DND-41 (cell line): ENCODE measurements at regions not wholly inside any gene's neighbourhood (a gene's known extent, or its start where the extent isn't known, plus 50 kb on each side); places are given as distances from the start of the nearest gene placed in this dataset.

Experiments used
- ATAC-seq: fragments of 200-7000 bp; cut with Tn5 transposase; 3 replicates; pipeline ENCODE4 v1.9.1; 2021; ENCODE audit warnings: low read depth; ENCODE audit not compliant: insufficient read depth
- DNase-seq: peaks from one replicate; pipeline ENCODE4 v3.0.0-alpha.2; 2020
- H2AFZ ChIP-seq: 2 replicates; pipeline ENCODE4 v1.6.0; 2012; ENCODE audit warnings: low read depth, low read length
- H3K27ac ChIP-seq: 2 replicates; pipeline ENCODE4 v1.5.1; 2012; ENCODE audit warnings: low read length, inconsistent platforms
- H3K27me3 ChIP-seq: fragments of 200-600 bp; sonication (generic); 2 replicates; pipeline ENCODE4 v1.6.0; 2012; ENCODE audit warnings: low read length, mild to moderate bottlenecking, inconsistent platforms; ENCODE audit not compliant: insufficient read depth, poor library complexity
- H3K36me3 ChIP-seq: 2 replicates; pipeline ENCODE4 v1.5.1; 2012; ENCODE audit warnings: low read length, inconsistent platforms; ENCODE audit not compliant: insufficient read depth
- H3K4me1 ChIP-seq: 2 replicates; pipeline ENCODE4 v1.5.1; 2012; ENCODE audit warnings: mild to moderate bottlenecking, low read length; ENCODE audit not compliant: insufficient read depth
- H3K4me2 ChIP-seq: 2 replicates; pipeline ENCODE4 v1.6.0; 2012; ENCODE audit warnings: mild to moderate bottlenecking, moderate library complexity, low read length, inconsistent platforms; ENCODE audit not compliant: insufficient read depth
- H3K4me3 ChIP-seq, 2 experiments: fragments of 200-600 bp in 1 of 2; shearing (Covaris generic) in 1 of 2; 2 replicates each; pipeline ENCODE4 v1.5.1; 2012 to 2016; ENCODE audit warnings: inconsistent platforms in 2 of 2, low read length in 2 of 2, mild to moderate bottlenecking in 2 of 2, low read depth in 1 of 2, moderate library complexity in 1 of 2
- H3K79me2 ChIP-seq: 2 replicates; pipeline ENCODE4 v1.6.0; 2012; ENCODE audit warnings: low read length, inconsistent platforms; ENCODE audit not compliant: insufficient read depth
- H3K9ac ChIP-seq: 2 replicates; pipeline ENCODE4 v1.6.0; 2012; ENCODE audit warnings: low read depth, mild to moderate bottlenecking, inconsistent platforms, low read length, moderate library complexity
- H3K9me3 ChIP-seq: 2 replicates; pipeline ENCODE4 v1.5.1; 2012; ENCODE audit warnings: low read length, moderate library complexity, mild to moderate bottlenecking, inconsistent platforms; ENCODE audit not compliant: insufficient read depth, severe bottlenecking
- H4K20me1 ChIP-seq: 2 replicates; pipeline ENCODE4 v1.6.0; 2012; ENCODE audit warnings: low read length; ENCODE audit not compliant: insufficient read depth
- EZH2 ChIP-seq: IDR thresholded peaks from 3 replicates; pipeline ENCODE4 v1.6.1; 2012; ENCODE audit warnings: borderline replicate concordance, low read depth, mild to moderate bottlenecking, moderate library complexity, low read length, inconsistent platforms; ENCODE audit not compliant: severe bottlenecking
- TF ChIP-seq, protein P1 (sequence below): IDR thresholded peaks from 2 replicates; pipeline ENCODE4 v1.5.1; 2012; ENCODE audit warnings: borderline replicate concordance, low read length, moderate library complexity, mild to moderate bottlenecking; ENCODE audit not compliant: poor library complexity, severe bottlenecking; ENCODE audit errors: extremely low read depth

DNA sequence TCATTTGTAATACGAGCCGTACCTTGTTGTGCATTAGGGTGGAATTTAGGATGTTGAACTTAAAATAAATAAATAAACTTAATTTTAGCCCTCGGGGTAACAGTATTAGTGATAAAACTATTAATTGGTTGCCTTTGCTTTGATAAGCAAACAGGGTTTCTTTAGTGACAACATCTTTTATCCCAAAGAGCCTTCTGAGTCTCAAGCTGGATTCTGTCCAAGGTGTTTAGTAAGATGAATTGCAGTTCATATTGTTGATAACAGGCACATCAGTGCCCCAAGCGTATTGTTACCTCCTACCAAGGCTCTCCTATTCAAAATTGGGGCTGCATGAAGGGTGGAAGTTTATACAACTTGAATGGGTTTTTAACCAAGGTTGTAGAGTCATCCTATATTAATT, 144.4 kb upstream of the CELF2 start:
- H3K9me3 ChIP-seq = no peaks in the 10 kb centered on the region
- H3K4me3 ChIP-seq = no peak overlapping the region
- ATAC-seq = no peak
- no peaks in the 10 kb centered on the region for H3K36me3 ChIP-seq
- H3K4me2 ChIP-seq = no peak overlapping the region
- no peak overlapping the region for H2AFZ ChIP-seq
- TF ChIP-seq, protein P1, sequence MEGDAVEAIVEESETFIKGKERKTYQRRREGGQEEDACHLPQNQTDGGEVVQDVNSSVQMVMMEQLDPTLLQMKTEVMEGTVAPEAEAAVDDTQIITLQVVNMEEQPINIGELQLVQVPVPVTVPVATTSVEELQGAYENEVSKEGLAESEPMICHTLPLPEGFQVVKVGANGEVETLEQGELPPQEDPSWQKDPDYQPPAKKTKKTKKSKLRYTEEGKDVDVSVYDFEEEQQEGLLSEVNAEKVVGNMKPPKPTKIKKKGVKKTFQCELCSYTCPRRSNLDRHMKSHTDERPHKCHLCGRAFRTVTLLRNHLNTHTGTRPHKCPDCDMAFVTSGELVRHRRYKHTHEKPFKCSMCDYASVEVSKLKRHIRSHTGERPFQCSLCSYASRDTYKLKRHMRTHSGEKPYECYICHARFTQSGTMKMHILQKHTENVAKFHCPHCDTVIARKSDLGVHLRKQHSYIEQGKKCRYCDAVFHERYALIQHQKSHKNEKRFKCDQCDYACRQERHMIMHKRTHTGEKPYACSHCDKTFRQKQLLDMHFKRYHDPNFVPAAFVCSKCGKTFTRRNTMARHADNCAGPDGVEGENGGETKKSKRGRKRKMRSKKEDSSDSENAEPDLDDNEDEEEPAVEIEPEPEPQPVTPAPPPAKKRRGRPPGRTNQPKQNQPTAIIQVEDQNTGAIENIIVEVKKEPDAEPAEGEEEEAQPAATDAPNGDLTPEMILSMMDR = no peak
- TF ChIP-seq EZH2 = no peak
- no peak overlapping the region for H3K9ac ChIP-seq
- H3K4me1 ChIP-seq = no peaks in the 10 kb centered on the region
- H4K20me1 ChIP-seq = no peaks in the 10 kb centered on the region
- peaks cover 3% of the 10 kb centered on the region for H3K27me3 ChIP-seq
- no peaks in the 10 kb centered on the region for H3K79me2 ChIP-seq
- DNase-seq = no peak
- H3K27ac ChIP-seq = no peak overlapping the region

DNA sequence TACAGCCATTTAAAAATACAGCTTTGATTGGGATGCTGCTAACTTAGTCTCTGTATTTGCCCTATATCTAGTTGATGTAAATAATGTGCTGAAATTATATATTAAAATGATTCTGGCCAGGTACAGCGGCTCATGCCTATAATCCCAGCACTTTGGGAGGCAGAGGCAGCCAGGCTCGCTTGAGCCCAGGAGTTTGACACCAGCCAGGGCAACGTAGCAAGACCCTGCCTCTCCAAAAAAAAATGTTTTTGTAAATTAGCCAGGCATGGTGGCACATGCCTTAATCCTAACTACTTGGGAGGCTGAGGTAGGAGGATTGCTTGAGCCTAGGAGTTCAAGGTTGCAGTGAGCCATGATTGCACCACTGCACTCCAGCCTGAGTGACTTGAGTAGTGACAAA, 143.8 kb upstream of the CELF2 start:
- H3K79me2 ChIP-seq = no peaks in the 10 kb centered on the region
- DNase-seq (no peak), ATAC-seq (no peak)
- H3K4me1 ChIP-seq = no peaks in the 10 kb centered on the region
- H3K27me3 ChIP-seq = peaks cover 3% of the 10 kb centered on the region
- H4K20me1 ChIP-seq = no peaks in the 10 kb centered on the region
- no peak overlapping the region for H3K4me2 ChIP-seq
- no peaks in the 10 kb centered on the region for H3K9me3 ChIP-seq
- H2AFZ ChIP-seq = no peak overlapping the region
- H3K4me3 ChIP-seq = no peak overlapping the region
- H3K27ac ChIP-seq = no peak overlapping the region
- no peaks in the 10 kb centered on the region for H3K36me3 ChIP-seq
- no peak overlapping the region for H3K9ac ChIP-seq
- TF ChIP-seq, protein P1 = no peak
- TF ChIP-seq EZH2 = no peak

DNA sequence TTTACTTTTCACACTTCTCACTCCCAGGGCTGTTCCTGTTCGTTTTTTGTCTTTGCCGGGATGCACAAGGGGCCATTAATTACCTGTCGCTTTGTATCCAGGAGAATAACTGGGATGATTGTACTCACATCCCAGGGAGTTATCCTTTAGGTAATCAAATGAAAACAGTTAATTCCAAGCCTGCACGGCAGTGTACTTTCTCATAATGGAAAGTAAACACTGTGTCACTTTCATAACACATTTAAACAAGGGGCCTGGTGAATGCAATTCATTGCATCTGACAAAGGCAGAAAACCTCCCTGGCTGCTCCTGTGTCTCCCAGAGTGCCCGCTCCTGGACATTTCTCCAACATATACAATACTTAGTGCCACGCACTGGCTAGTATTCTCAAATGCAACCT, 138.7 kb upstream of the CELF2 start:
- Histone ChIP-seq H4K20me1 (no peaks in the 10 kb centered on the region), H3K27ac (no peak overlapping the region), H3K4me2 (no peak overlapping the region), H3K9me3 (no peaks in the 10 kb centered on the region), H3K36me3 (no peaks in the 10 kb centered on the region), H3K4me3 (no peak overlapping the region), H2AFZ (no peak overlapping the region), H3K9ac (no peak overlapping the region), H3K4me1 (no peaks in the 10 kb centered on the region), H3K79me2 (no peaks in the 10 kb centered on the region), H3K27me3 (no peaks in the 10 kb centered on the region)
- ATAC-seq (no peak), DNase-seq (no peak)
- TF ChIP-seq, protein P1 = no peak
- no peak for TF ChIP-seq EZH2
